C4-2B (cell line): ENCODE measurements at regions not wholly inside any gene's neighbourhood (a gene's known extent, or its start where the extent isn't known, plus 50 kb on each side); places are given as distances from the start of the nearest gene placed in this dataset.
"Not testable (repeated sequence)": the region's sequence is repeated elsewhere in the genome, so short reads cannot be mapped to it uniquely, and the experiment has no call there.

ENCODE experiments used
- H3K27ac ChIP-seq: fragments of 450-650 bp; 2 replicates; pipeline ENCODE4 v1.5.1; 2017
- CTCF ChIP-seq: fragments of 450-650 bp; conservative IDR thresholded peaks from 2 replicates; pipeline ENCODE4 v1.5.1; 2017; ENCODE audit warnings: mild to moderate bottlenecking
- ZFX ChIP-seq: fragments of 450-650 bp; IDR thresholded peaks from 2 replicates; pipeline ENCODE4 v1.6.1; 2017

- TF ChIP-seq ZFX: no peak
- no peak for TF ChIP-seq CTCF
- H3K27ac ChIP-seq: no peak overlapping the region
Observed at GRCh38 chr12:28782812-28783211, 366.3 kb upstream of the FAR2 start.

- H3K27ac ChIP-seq: no peak overlapping the region
- TF ChIP-seq ZFX: no peak
Observed at GRCh38 chr12:28787151-28787550, 361.9 kb upstream of the FAR2 start.

DNA sequence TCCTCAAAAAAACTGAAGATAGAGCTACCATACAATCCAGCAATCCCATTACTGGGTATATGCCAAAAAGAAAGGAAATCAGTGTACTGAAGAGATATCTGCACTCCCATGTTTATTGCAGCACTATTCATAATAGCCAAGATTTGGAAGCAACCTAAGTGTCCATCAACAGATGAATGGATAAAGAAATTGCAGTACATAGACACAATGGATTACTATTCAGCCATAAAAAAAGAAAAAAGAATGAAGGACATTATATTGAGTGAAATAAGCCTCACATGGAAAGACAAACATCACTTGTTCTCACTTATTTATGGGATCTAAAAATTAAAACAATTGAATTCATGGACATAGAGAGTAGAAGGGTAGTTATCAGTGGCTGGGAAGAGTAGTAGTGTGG, 360.8 kb upstream of the FAR2 start:
- H3K27ac ChIP-seq: not testable (repeated sequence)

- H3K27ac ChIP-seq: no peak overlapping the region
- TF ChIP-seq CTCF (no peak), ZFX (no peak)
Observed at GRCh38 chr12:28793581-28794151, 355.4 kb upstream of the FAR2 start.

- TF ChIP-seq CTCF (no peak), ZFX (no peak)
- no peak overlapping the region for H3K27ac ChIP-seq
Observed at GRCh38 chr12:28794211-28794610, 354.9 kb upstream of the FAR2 start.

- H3K27ac ChIP-seq: no peak overlapping the region
- TF ChIP-seq ZFX: no peak
- no peak for TF ChIP-seq CTCF
Observed at GRCh38 chr12:28794786-28795185, 354.3 kb upstream of the FAR2 start.

- no peak overlapping the region for H3K27ac ChIP-seq
- no peak for TF ChIP-seq ZFX
- no peak for TF ChIP-seq CTCF
Observed at GRCh38 chr12:28795311-28795710, 353.8 kb upstream of the FAR2 start.

DNA sequence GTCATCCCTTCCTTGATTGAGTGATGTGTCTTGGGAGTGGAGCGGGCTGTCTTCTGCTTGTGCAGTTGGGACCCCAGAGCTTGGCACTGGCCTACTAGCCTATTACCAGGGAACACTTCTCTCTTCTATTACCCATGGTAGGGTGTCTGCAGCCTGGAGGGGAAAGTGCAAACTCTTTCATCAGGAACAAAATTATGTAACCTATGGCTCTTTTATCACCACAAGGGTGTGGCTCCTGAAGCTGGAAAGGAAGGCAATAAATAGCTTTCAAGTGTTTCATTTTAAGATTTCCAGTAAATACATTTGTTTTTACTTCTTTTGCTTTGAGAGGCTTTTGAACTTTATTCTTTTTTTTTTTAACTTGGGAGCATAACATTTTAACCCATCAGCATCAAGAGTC, 349.7 kb upstream of the FAR2 start:
- no peak for TF ChIP-seq ZFX
- no peak for TF ChIP-seq CTCF
- H3K27ac ChIP-seq: no peak overlapping the region
